ENCODE measurements at regions not wholly inside any gene's neighbourhood (a gene's known extent, or its start where the extent isn't known, plus 50 kb on each side); places are given as distances from the start of the nearest gene placed in this dataset.

- TF ChIP-seq POLR2A (IDR thresholded peaks at IDR 0.05) (no peak), CTCF (IDR thresholded peaks at IDR 0.05 in 8 of 11, conservative IDR thresholded peaks at IDR 0.05 in 3 of 11) (no peak), POLR2AphosphoS5 (IDR thresholded peaks at IDR 0.05) (no peak)
- no peak overlapping the region for H3K4me3 ChIP-seq
- WGBS, 5 donors = 80 to 95% (median 83%) methylated on average over 14 of the region's 14 CpGs
- no peak for DNase-seq
- H3K4me1 ChIP-seq = no peaks in the 10 kb centered on the region
- no peak overlapping the region for H3K27ac ChIP-seq
- no peaks in the 10 kb centered on the region for H3K36me3 ChIP-seq
- peaks cover 0 to 16% (median 0%) of the 10 kb centered on the region in 7 donors for H3K27me3 ChIP-seq (replicated peaks in 1 of 7)
- H3K9me3 ChIP-seq = no peaks in the 10 kb centered on the region
- intact Hi-C loops (cut with DNase I; ENCODE audit: low total_unique reads) = no loop called here
Measured at GRCh38 chr2:2516386-2516785, 185.3 kb upstream of the MYT1L start.

- peaks cover 0 to 12% (median 0%) of the 10 kb centered on the region in 7 donors for H3K27me3 ChIP-seq (replicated peaks in 1 of 7)
- H3K36me3 ChIP-seq = no peaks in the 10 kb centered on the region
- no peak overlapping the region for H3K4me3 ChIP-seq
- no peak overlapping the region for H3K27ac ChIP-seq
- H3K9me3 ChIP-seq = no peaks in the 10 kb centered on the region
- TF ChIP-seq POLR2A (IDR thresholded peaks at IDR 0.05) (no peak), POLR2AphosphoS5 (IDR thresholded peaks at IDR 0.05) (no peak), CTCF (IDR thresholded peaks at IDR 0.05 in 8 of 11, conservative IDR thresholded peaks at IDR 0.05 in 3 of 11) (no peak)
- 81 to 88% (median 82%) methylated on average over 10 of the region's 10 CpGs for WGBS, 5 donors
- no peaks in the 10 kb centered on the region for H3K4me1 ChIP-seq
- no peak for DNase-seq
- intact Hi-C loops (cut with DNase I; ENCODE audit: low total_unique reads) = no loop called here
Measured at GRCh38 chr2:2512931-2513330, 181.9 kb upstream of the MYT1L start.

GRCh38 chr2:2507417-2507997 is 176.4 kb upstream of the MYT1L start:
- no peak for DNase-seq
- Histone ChIP-seq H3K27ac (no peak overlapping the region), H3K36me3 (no peaks in the 10 kb centered on the region), H3K27me3 (replicated peaks in 1 of 7) (peaks cover 0 to 14% (median 0%) of the 10 kb centered on the region in 7 donors), H3K4me3 (no peak overlapping the region), H3K4me1 (no peaks in the 10 kb centered on the region), H3K9me3 (peaks cover 0 to 19% (median 0%) of the 10 kb centered on the region in 8 donors)
- TF ChIP-seq CTCF (IDR thresholded peaks at IDR 0.05 in 8 of 11, conservative IDR thresholded peaks at IDR 0.05 in 3 of 11) (no peak), POLR2A (IDR thresholded peaks at IDR 0.05) (no peak), POLR2AphosphoS5 (IDR thresholded peaks at IDR 0.05) (no peak)
- 68 to 86% (median 76%) methylated on average over 4 to 20 of the region's 20 CpGs for WGBS, 5 donors
- intact Hi-C loops (cut with DNase I; ENCODE audit: low total_unique reads) = no loop called here

DNA sequence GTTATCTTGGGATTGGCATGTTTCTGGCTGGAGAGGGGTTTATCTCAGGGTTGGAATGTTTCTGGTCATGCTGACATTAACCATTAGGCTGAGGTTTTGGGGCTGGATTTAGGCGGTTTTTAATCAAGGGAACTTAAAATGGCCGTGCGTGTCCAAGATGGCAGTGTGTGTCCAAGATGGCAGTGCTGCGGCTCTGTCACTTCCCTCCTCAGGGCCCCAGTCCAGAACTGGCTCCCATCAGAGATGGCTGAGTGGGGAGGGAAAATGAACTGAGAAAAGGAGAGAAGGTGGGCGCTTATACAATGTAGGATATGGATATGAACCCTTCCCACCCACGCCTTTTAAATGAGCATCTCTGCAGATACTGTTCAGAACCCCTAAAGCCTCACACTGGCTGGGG is 175.5 kb upstream of the MYT1L start:
- no peak overlapping the region for H3K4me3 ChIP-seq
- WGBS, 5 donors = 91 to 95% (median 92%) methylated on average over 6 of the region's 6 CpGs
- TF ChIP-seq POLR2A (IDR thresholded peaks at IDR 0.05) (no peak), CTCF (IDR thresholded peaks at IDR 0.05 in 8 of 11, conservative IDR thresholded peaks at IDR 0.05 in 3 of 11) (no peak), POLR2AphosphoS5 (IDR thresholded peaks at IDR 0.05) (no peak)
- H3K9me3 ChIP-seq = peaks cover 0 to 19% (median 0%) of the 10 kb centered on the region in 8 donors
- H3K36me3 ChIP-seq = no peaks in the 10 kb centered on the region
- no peak overlapping the region for H3K27ac ChIP-seq
- no peaks in the 10 kb centered on the region for H3K4me1 ChIP-seq
- intact Hi-C loops (cut with DNase I; ENCODE audit: low total_unique reads) = no loop called here
- no peak for DNase-seq
- peaks cover 0 to 14% (median 0%) of the 10 kb centered on the region in 7 donors for H3K27me3 ChIP-seq (replicated peaks in 1 of 7)

All from spleen (tissue), 11 donors.